ENCODE measurements at regions not wholly inside any gene's neighbourhood (a gene's known extent, or its start where the extent isn't known, plus 50 kb on each side); places are given as distances from the start of the nearest gene placed in this dataset.
"Not testable (repeated sequence)": the region's sequence is repeated elsewhere in the genome, so short reads cannot be mapped to it uniquely, and the experiment has no call there.

- no peak for DNase-seq (ENCODE audit: extremely low read depth, low read depth)
- H3K4me3 ChIP-seq (replicated peaks; ENCODE audit: low read depth, low read length), result no peak overlapping the region
- TF ChIP-seq CTCF (IDR thresholded peaks at IDR 0.05; ENCODE audit: low read depth, low read length, missing control alignments), result no peak
Observed at GRCh38 chr9:40928803-40929487, 199.5 kb downstream of the FOXD4L6 start.

DNA sequence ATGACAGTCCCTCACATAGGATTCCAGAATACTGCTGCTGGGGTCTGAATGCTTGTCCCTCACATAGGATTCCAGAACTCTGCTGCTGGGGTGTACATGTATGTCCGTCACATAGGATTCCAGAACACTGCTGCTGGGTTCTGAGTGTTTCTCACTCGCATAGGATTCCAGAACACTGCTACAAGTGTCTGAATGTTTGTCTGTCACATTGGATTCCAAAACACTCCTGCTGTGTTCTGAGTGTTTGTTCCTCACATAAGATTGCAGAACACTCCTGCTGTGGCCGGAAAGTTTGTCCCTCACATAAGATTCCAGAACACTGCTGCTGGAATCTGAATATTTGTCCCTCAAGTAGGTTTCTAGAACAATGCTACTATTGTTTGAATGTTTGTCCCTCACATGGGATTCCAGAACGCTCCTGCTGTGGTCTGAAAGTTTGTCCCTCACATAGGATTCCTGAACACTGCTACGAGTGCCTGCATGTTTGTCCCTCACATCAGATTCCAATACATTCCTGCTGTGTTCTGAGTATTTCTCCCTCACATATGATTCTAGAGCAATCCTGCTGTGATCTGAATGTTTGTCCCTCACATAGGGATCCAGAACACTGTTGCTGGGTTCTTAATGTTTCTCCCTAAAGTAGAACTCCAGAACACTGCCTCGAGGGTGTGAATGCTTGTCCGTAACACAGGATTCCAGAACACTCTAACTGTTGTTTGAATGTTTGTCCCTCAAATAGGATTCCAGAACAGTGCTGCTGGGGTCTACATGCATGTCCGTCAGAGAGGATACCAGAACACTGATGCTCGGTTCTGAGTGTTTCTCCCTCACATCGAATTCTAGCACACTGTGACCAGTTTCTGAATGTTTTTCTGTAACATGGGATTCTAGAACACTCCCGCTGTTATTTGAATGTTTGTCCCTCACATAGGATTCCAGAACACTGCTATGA is 200.4 kb downstream of the FOXD4L6 start:
- no peak for TF ChIP-seq CTCF (IDR thresholded peaks at IDR 0.05; ENCODE audit: low read depth, low read length, missing control alignments)
- no peak for DNase-seq (ENCODE audit: extremely low read depth, low read depth)
- no peak overlapping the region for H3K4me3 ChIP-seq (replicated peaks; ENCODE audit: low read depth, low read length)

DNA sequence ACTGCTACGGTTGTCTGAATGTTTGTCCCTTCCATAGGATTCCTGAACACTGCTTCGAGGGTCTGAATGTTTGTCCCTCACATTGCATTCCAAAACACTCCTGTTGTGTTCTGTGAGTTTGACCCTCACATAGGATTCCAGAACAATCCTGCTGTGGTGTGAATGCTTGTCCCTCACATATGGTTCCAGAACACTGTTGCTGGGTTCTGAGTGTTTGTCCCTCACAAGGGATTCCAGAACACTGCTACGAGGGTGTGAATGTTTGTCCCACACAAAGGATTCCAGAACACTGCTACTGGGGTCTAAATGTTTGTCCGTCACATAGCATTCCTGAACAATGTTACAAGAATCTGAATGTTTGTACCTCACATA is 201.2 kb downstream of the FOXD4L6 start:
- DNase-seq (ENCODE audit: extremely low read depth, low read depth), result no peak
- H3K4me3 ChIP-seq (replicated peaks; ENCODE audit: low read depth, low read length), result no peak overlapping the region
- no peak for TF ChIP-seq CTCF (IDR thresholded peaks at IDR 0.05; ENCODE audit: low read depth, low read length, missing control alignments)

GRCh38 chr9:40926404-40927259 is 201.8 kb downstream of the FOXD4L6 start:
- no peak for DNase-seq (ENCODE audit: extremely low read depth, low read depth)
- no peak for TF ChIP-seq CTCF (IDR thresholded peaks at IDR 0.05; ENCODE audit: low read depth, low read length, missing control alignments)
- no peak overlapping the region for H3K4me3 ChIP-seq (replicated peaks; ENCODE audit: low read depth, low read length)

DNA sequence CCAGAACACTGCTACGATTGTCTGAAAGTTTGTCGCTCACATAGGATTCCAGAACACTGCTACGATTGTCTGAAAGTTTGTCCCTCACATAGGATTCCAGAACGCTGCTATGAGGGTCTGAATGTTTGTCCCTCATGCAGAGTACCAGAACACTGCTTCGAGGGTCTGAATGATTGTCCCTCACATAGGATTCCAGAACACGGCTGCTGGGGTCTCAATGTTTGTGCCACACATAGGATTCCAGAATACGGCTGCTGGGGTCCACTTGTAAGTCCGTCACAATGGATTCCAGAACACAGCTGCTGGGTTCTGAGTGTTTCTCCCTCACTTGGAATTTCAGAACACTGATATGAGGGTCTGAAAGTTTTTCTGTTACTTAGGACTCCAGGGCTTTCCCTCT is 203.3 kb downstream of the FOXD4L6 start:
- no peak for DNase-seq (ENCODE audit: extremely low read depth, low read depth)
- no peak overlapping the region for H3K4me3 ChIP-seq (replicated peaks; ENCODE audit: low read depth, low read length)
- no peak for TF ChIP-seq CTCF (IDR thresholded peaks at IDR 0.05; ENCODE audit: low read depth, low read length, missing control alignments)

- H3K4me3 ChIP-seq (replicated peaks; ENCODE audit: low read depth, low read length); DNase-seq (ENCODE audit: extremely low read depth, low read depth): not testable (repeated sequence)
Observed at GRCh38 chr9:40916399-40916783, 212.1 kb downstream of the FOXD4L6 start.

- not testable (repeated sequence) for DNase-seq (ENCODE audit: extremely low read depth, low read depth); H3K4me3 ChIP-seq (replicated peaks; ENCODE audit: low read depth, low read length)
Observed at GRCh38 chr9:40915660-40916398, 212.7 kb downstream of the FOXD4L6 start.

Data from HFF-Myc (cell line).